MCF 10A (cell line): ENCODE measurements at regions not wholly inside any gene's neighbourhood (a gene's known extent, or its start where the extent isn't known, plus 50 kb on each side); places are given as distances from the start of the nearest gene placed in this dataset.

Source experiments
- BruUV-seq: library from RNA; stranded (reverse); fragments of 400-500 nt; replicated peaks from 2 replicates; lab custom pipeline; 2021; lab: Mats Ljungman, UMichigan
- CTCF ChIA-PET: fragments of 300-600 bp; sonication (Branson Sonifier 250); formaldehyde crosslinking; extraction: SDS; loops from one replicate; lab custom pipeline; 2021; ENCODE audit warnings: antibody characterized with exemption, inconsistent platforms; lab: Yijun Ruan, JAX
- POLR2A ChIA-PET: fragments of 300-600, 350-650 bp; sonication (Branson Sonifier 250); formaldehyde crosslinking; extraction: SDS; loops from one replicate; lab custom pipeline; 2020; ENCODE audit warnings: antibody characterized with exemption, inconsistent platforms; lab: Yijun Ruan, JAX
- DNase-seq: peaks from one replicate; pipeline ENCODE4 v3.0.0-alpha.2; 2018; ENCODE audit not compliant: unreplicated experiment
- H3K27ac Mint-ChIP-seq: one replicate; pipeline ENCODE4 v1.8.0; 2022; ENCODE audit warnings: mild to moderate bottlenecking, low read depth, mixed read lengths; ENCODE audit not compliant: unreplicated experiment
- H3K27me3 Mint-ChIP-seq: one replicate; pipeline ENCODE4 v1.8.0; 2022; ENCODE audit warnings: mixed read lengths; ENCODE audit not compliant: insufficient read depth, unreplicated experiment
- H3K36me3 Mint-ChIP-seq: one replicate; pipeline ENCODE4 v1.8.0; 2022; ENCODE audit warnings: mild to moderate bottlenecking, moderate library complexity, mixed read lengths; ENCODE audit not compliant: insufficient read depth, unreplicated experiment
- H3K4me1 Mint-ChIP-seq: one replicate; pipeline ENCODE4 v1.8.0; 2022; ENCODE audit warnings: mixed read lengths; ENCODE audit not compliant: insufficient read depth, unreplicated experiment
- H3K4me3 Mint-ChIP-seq: one replicate; pipeline ENCODE4 v1.8.0; 2022; ENCODE audit warnings: mild to moderate bottlenecking, moderate library complexity, mixed read lengths; ENCODE audit not compliant: unreplicated experiment
- H3K9me3 Mint-ChIP-seq: one replicate; pipeline ENCODE4 v1.8.0; 2022; ENCODE audit warnings: mixed read lengths; ENCODE audit not compliant: unreplicated experiment
- CTCF ChIP-seq: fragments of 200-600 bp; IDR thresholded peaks from one replicate; pipeline ENCODE4 v1.8.0; 2022; ENCODE audit warnings: antibody characterized with exemption, mild to moderate bottlenecking; ENCODE audit not compliant: unreplicated experiment
- intact Hi-C: fragments of 100-400 bp; cut with micrococcal nuclease; formaldehyde crosslinking; loops from 2 replicates; pipeline ENCODE4 v1.14.1; 2022

DNA sequence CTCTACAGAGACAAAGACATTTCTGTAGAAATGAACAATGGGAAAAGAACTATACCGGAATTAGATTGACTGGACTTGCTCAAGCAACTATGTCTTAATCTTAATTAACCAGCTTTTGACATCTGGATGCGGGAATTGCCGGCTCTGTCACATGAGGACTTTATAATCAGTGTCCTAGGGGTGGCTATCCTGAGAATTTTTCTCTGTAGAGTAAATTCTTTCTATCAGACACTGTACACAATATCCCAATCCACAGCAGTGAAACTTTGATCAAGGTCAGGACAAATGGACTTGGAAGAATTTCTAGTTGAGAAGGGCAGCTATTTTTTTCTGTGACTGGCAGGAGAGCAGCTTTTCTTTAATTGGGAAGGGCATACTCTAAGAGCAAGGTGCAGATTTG, 322.1 kb downstream of the HRH4 start:
- TF ChIP-seq CTCF = no peak
- BruUV-seq = no TSS peak
- Mint-ChIP-seq H3K4me3 (no peak overlapping the region), H3K27me3 (no peaks in the 10 kb centered on the region), H3K36me3 (no peaks in the 10 kb centered on the region), H3K9me3 (peaks cover 18% of the 10 kb centered on the region), H3K27ac (no peak overlapping the region), H3K4me1 (no peaks in the 10 kb centered on the region)
- no peak for DNase-seq
- ChIA-PET POLR2A (interaction anchor here (0.6 kb wide), 1 partner anchor 44 kb away, joined by 4 read pairs; no protein-coding TSS in a partner anchor), CTCF (interaction anchor here (0.5 kb wide), 1 partner anchor 239 kb away, joined by 3 read pairs; no protein-coding TSS in a partner anchor)
- intact Hi-C loops = no loop called here

GRCh38 chr18:24785019-24785418, 324.6 kb downstream of the HRH4 start:
- H3K27me3 Mint-ChIP-seq = no peaks in the 10 kb centered on the region
- no peak overlapping the region for H3K27ac Mint-ChIP-seq
- DNase-seq = no peak
- no TSS peak for BruUV-seq
- peaks cover 19% of the 10 kb centered on the region for H3K9me3 Mint-ChIP-seq
- intact Hi-C loops = no loop called here
- POLR2A ChIA-PET = no interaction called here
- no peak overlapping the region for H3K4me3 Mint-ChIP-seq
- CTCF ChIA-PET = no interaction called here
- H3K4me1 Mint-ChIP-seq = no peaks in the 10 kb centered on the region
- H3K36me3 Mint-ChIP-seq = no peaks in the 10 kb centered on the region
- TF ChIP-seq CTCF = no peak

GRCh38 chr18:24786027-24786426, 325.6 kb downstream of the HRH4 start:
- intact Hi-C loops = no loop called here

GRCh38 chr18:24790347-24790746, 329.9 kb downstream of the HRH4 start:
- POLR2A ChIA-PET = no interaction called here
- H3K36me3 Mint-ChIP-seq = no peaks in the 10 kb centered on the region
- DNase-seq = no peak
- no peaks in the 10 kb centered on the region for H3K27me3 Mint-ChIP-seq
- BruUV-seq = no TSS peak
- peaks cover 27% of the 10 kb centered on the region for H3K9me3 Mint-ChIP-seq
- CTCF ChIA-PET = no interaction called here
- no peak for TF ChIP-seq CTCF
- intact Hi-C loops = no loop called here
- no peak overlapping the region for H3K4me3 Mint-ChIP-seq
- H3K4me1 Mint-ChIP-seq = no peaks in the 10 kb centered on the region
- H3K27ac Mint-ChIP-seq = no peak overlapping the region

More at GRCh38 chr18:24786027-24786426, 325.6 kb downstream of the HRH4 start:
- Mint-ChIP-seq H3K4me3 (no peak overlapping the region), H3K36me3 (no peaks in the 10 kb centered on the region), H3K27ac (no peak overlapping the region), H3K4me1 (no peaks in the 10 kb centered on the region), H3K9me3 (peaks cover 19% of the 10 kb centered on the region), H3K27me3 (no peaks in the 10 kb centered on the region)
- BruUV-seq = no TSS peak
- ChIA-PET POLR2A (no interaction called here), CTCF (interaction anchor here (0.7 to 1.2 kb wide), 2 partner anchors 11 to 59 kb away, joined by 3 read pairs; no protein-coding TSS in a partner anchor)
- no peak for TF ChIP-seq CTCF
- no peak for DNase-seq
